Coronary artery (tissue), 2 donors: ENCODE measurements at regions not wholly inside any gene's neighbourhood (a gene's known extent, or its start where the extent isn't known, plus 50 kb on each side); places are given as distances from the start of the nearest gene placed in this dataset.
"Not testable (repeated sequence)": the region's sequence is repeated elsewhere in the genome, so short reads cannot be mapped to it uniquely, and the experiment has no call there.

Source experiments
- DNase-seq: peaks from one replicate; pipeline ENCODE4 v3.0.0-alpha.2; 2017; ENCODE audit warnings: low spot score
- H3K27ac ChIP-seq, 2 donors: fragments of 200-600 bp; sonication (generic); one replicate each; pipeline ENCODE4 v1.5.1; 2016 to 2019
- H3K4me3 ChIP-seq: fragments of 200-600 bp; sonication (generic); 2 replicates; pipeline ENCODE4 v1.5.1; 2016; ENCODE audit warnings: mild to moderate bottlenecking, moderate library complexity
- TF ChIP-seq, protein P1 (sequence below): fragments of 200-600 bp; sonication (generic); IDR thresholded peaks from one replicate; pipeline ENCODE4 v1.5.1; 2019; ENCODE audit warnings: antibody characterized with exemption

DNA sequence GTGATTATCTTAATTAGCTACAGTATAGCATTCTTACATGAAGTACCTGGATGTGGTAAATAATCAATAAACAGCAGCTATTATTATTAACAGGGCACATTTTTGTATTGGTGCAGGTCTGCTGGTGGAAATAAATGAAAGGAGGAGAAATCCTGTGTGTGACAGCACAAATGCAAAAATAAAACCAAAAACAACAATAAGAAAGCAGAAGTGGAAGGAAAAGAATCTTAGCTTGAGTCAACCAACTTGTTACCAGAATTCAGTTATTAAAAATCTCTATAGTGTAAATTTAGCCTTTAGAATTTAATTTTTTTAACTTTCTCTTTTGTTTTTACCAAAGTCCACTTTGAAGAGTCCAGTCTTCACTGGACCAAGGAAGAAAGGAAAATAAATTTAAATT is 63.1 kb upstream of the LSM6 start:
- DNase-seq: no peak
- TF ChIP-seq, protein P1, sequence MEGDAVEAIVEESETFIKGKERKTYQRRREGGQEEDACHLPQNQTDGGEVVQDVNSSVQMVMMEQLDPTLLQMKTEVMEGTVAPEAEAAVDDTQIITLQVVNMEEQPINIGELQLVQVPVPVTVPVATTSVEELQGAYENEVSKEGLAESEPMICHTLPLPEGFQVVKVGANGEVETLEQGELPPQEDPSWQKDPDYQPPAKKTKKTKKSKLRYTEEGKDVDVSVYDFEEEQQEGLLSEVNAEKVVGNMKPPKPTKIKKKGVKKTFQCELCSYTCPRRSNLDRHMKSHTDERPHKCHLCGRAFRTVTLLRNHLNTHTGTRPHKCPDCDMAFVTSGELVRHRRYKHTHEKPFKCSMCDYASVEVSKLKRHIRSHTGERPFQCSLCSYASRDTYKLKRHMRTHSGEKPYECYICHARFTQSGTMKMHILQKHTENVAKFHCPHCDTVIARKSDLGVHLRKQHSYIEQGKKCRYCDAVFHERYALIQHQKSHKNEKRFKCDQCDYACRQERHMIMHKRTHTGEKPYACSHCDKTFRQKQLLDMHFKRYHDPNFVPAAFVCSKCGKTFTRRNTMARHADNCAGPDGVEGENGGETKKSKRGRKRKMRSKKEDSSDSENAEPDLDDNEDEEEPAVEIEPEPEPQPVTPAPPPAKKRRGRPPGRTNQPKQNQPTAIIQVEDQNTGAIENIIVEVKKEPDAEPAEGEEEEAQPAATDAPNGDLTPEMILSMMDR: no peak
- H3K4me3 ChIP-seq: no peak overlapping the region
- H3K27ac ChIP-seq: no peak overlapping the region

DNA sequence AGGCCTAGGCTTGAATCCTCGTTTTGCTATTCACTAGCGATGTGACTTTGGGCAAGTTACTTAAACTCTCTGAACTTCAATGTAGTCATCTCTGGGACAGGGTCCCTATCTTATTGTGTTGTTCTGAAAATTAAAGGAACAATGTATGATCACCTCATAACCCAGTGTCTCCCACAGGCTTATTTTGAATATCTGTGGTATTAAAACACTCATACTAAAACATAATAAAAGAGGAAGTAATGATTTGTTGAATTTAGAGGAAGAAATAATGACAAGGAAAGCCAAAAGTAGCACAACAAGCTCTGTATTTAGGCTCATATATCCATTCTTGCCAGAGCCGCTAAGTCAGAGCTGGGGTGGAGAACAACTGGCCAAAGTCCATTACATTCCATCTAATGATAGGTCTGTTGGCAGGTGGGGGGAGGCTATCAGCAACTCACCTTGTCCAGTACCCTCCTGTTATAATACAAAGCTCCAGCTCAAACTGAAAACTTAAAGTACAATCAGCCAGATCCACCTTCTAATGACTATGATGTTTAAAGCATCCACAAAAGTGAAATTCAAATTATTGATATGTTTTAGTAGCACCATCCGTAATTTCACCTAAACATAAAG is 64.5 kb upstream of the LSM6 start:
- H3K4me3 ChIP-seq: no peak overlapping the region
- H3K27ac ChIP-seq: no peak overlapping the region
- DNase-seq: no peak
- TF ChIP-seq, protein P1: no peak

GRCh38 chr4:146108756-146109155 is 66.8 kb upstream of the LSM6 start:
- DNase-seq: no peak
- H3K4me3 ChIP-seq: no peak overlapping the region
- no peak overlapping the region for H3K27ac ChIP-seq
- TF ChIP-seq, protein P1: no peak

- Histone ChIP-seq H3K27ac (no peak overlapping the region), H3K4me3 (no peak overlapping the region)
- DNase-seq: no peak
- TF ChIP-seq, protein P1: no peak
These were observed 67.8 kb upstream of the LSM6 start for GRCh38 chr4:146107587-146108240.

DNA sequence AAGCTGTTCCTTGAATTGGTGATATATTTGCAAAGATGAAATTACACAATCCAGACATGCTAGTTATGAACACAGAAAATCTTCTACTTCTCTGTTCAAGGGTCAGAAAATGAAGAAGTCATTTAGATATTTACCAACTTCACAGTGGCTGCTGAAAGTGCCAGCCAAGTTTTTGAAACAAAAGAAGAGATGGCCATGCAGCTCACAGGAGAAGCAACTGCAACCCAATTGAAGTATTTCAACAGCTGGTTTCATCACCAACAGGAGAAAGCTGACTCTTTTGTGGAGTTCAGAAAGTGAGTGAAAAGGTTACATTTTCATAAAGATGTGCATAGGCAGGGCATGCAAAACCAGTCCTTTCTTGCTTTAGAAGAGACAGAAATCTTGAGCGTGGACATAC is 70.1 kb upstream of the LSM6 start:
- TF ChIP-seq, protein P1: no peak
- no peak overlapping the region for H3K27ac ChIP-seq
- DNase-seq: no peak
- H3K4me3 ChIP-seq: no peak overlapping the region

DNA sequence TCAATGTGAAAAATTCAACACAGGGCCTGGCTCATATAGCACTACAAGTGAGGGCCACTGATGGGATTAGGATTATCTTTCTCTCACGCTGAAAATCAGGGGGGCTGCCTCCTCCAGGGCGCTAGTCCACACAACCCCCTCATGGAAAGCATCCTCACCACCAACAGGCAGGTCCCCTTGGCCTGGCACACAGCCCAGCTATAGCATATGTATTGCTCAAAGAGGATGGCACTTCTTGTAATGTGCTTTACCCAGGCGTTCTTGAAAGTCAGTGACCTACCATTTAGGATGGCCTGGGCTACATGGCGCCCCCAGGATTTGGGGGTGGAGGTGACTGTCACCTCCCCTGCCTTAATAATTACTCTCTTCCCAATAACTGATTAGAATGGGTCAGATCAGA is 71.0 kb upstream of the LSM6 start:
- DNase-seq: no peak
- TF ChIP-seq, protein P1: no peak
- Histone ChIP-seq H3K4me3 (no peak overlapping the region), H3K27ac (no peak overlapping the region)

- DNase-seq, H3K27ac ChIP-seq: not testable (repeated sequence)
These were observed 71.5 kb upstream of the LSM6 start for GRCh38 chr4:146104052-146104451.

More at GRCh38 chr4:146104052-146104451, 71.5 kb upstream of the LSM6 start:
- H3K4me3 ChIP-seq: not testable (repeated sequence)
